SK-N-SH (cell line): ENCODE measurements at regions not wholly inside any gene's neighbourhood (a gene's known extent, or its start where the extent isn't known, plus 50 kb on each side); places are given as distances from the start of the nearest gene placed in this dataset.

Source experiments
- ELF1 ChIP-seq: IDR thresholded peaks from 2 replicates; pipeline ENCODE4 v1.4.0; 2012
- EP300 ChIP-seq, 2 experiments: IDR thresholded peaks; 2 replicates each; pipeline versions ENCODE4 v1.4.0 to v1.6.1; 2012; ENCODE audit warnings: borderline replicate concordance in 1 of 2, low read depth in 1 of 2, low read length in 1 of 2
- EZH2phosphoT487 ChIP-seq: fragments of 200-600 bp; sonication (generic); IDR thresholded peaks from 2 replicates; pipeline ENCODE4 v1.6.1; 2017; ENCODE audit warnings: low read depth, mixed run types, mild to moderate bottlenecking, antibody characterized with exemption, moderate library complexity, borderline replicate concordance
- MAX ChIP-seq: IDR thresholded peaks from 2 replicates; pipeline ENCODE4 v1.4.0; 2012; ENCODE audit warnings: low read depth

DNA sequence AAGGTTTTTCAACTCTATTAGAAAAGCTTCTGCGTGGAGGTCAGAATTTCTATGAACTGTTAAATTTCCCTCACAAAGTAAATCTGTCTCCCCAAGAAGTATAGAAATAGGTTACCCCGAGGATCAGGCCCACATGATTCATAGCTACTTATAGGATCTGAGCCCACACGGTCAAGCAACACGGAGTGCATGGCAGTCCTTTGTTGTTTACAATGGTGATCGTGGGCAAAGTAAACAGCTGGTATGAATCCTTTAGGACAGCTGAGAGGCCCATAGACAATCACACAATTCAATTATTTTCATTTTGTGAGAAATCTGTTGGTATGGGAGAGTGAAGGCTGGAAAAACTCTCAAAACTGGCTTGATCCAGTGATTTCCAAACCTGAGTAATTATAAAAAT, 58.9 kb upstream of the RCOR3 start:
- TF ChIP-seq EZH2phosphoT487 (no peak), ELF1 (no peak), MAX (no peak), EP300 (IDR thresholded peaks at IDR 0.05; ENCODE audit: borderline replicate concordance in 1 of 2, low read depth in 1 of 2, low read length in 1 of 2) (no peak)
